ENCODE measurements at regions not wholly inside any gene's neighbourhood (a gene's known extent, or its start where the extent isn't known, plus 50 kb on each side); places are given as distances from the start of the nearest gene placed in this dataset.

DNA sequence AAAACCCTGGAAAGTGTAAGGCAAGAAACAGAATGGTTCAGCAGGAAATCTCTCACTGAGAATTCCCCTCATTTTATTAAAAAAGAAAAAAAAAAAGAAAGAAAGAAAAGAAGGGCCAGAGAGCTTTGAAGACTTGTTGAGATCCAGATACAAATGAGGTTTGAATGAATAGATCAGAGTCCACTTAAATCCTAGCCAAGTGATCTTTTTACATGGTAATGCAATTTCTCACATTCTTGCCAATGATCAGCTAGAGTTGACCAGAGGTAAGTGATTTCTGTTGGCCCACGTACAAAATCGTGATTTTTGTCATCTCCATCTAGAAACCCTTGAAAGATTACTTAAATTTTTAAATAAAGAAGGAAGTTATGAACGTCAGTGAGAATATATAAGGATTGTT lies 261.5 kb upstream of the PCSK5 start:
- Histone ChIP-seq H3K79me1 (ENCODE audit: insufficient read depth, low read depth, low read length, poor library complexity, severe bottlenecking) (no peaks in the 10 kb centered on the region), H4K91ac (ENCODE audit: insufficient read length, low read depth, low read length) (no peak overlapping the region), H2AFZ (ENCODE audit: low read length) (no peak overlapping the region), H2BK20ac (ENCODE audit: low read depth, low read length, poor library complexity, severe bottlenecking) (no peak overlapping the region), H3K79me2 (ENCODE audit: insufficient read depth, low read length) (no peaks in the 10 kb centered on the region), H4K20me1 (ENCODE audit: control insufficient read depth, insufficient read depth, insufficient read length) (no peaks in the 10 kb centered on the region), H2BK15ac (ENCODE audit: low read depth, low read length) (no peak overlapping the region), H2BK120ac (ENCODE audit: low read depth, low read length, poor library complexity, severe bottlenecking) (no peak overlapping the region), H4K8ac (replicated peaks; ENCODE audit: insufficient read length, low read depth, low read length) (no peak overlapping the region), H3K9ac (ENCODE audit: extremely low read depth, insufficient read length, low read length) (no peak overlapping the region), H3T11ph (ENCODE audit: low read length) (no peak overlapping the region), H3K4me1 (ENCODE audit: insufficient read depth, low read length) (no peaks in the 10 kb centered on the region), H3K27ac (ENCODE audit: insufficient read length, low read depth, low read length) (no peak overlapping the region), H3K18ac (ENCODE audit: insufficient read length, low read depth, low read length) (no peak overlapping the region), H3K4me2 (ENCODE audit: insufficient read depth, insufficient read length, low read length) (no peak overlapping the region), H3K14ac (ENCODE audit: insufficient read depth, low read length) (no peak overlapping the region), H2BK12ac (ENCODE audit: insufficient read length, low read depth, low read length) (no peak overlapping the region), H3K9me3 (ENCODE audit: control insufficient read depth, low read depth, low read length) (no peaks in the 10 kb centered on the region), H4K5ac (ENCODE audit: insufficient read length, low read depth, low read length) (no peak overlapping the region), H2BK5ac (ENCODE audit: insufficient read length, low read length) (no peak overlapping the region), H3K27me3 (ENCODE audit: insufficient read depth, low read length) (no peaks in the 10 kb centered on the region), H3K56ac (ENCODE audit: insufficient read length, low read depth, low read length) (no peak overlapping the region), H3K23me2 (ENCODE audit: insufficient read length, low read depth, low read length, poor library complexity, severe bottlenecking) (no peaks in the 10 kb centered on the region), H3K4ac (ENCODE audit: low read depth, low read length) (no peak overlapping the region), H2AK5ac (ENCODE audit: insufficient read length, low read length) (no peak overlapping the region), H3K23ac (ENCODE audit: insufficient read length, low read depth, low read length) (no peak overlapping the region)
- no peak overlapping the region for H3K4me3 Mint-ChIP-seq
- no peak for DNase-seq
- H3K4me1 Mint-ChIP-seq = peaks cover 0 to 6% of the 10 kb centered on the region in 2 experiments; a peak in 2 of 4 replicates
- H3K27ac Mint-ChIP-seq = no peak overlapping the region
- TF ChIP-seq, protein P1, sequence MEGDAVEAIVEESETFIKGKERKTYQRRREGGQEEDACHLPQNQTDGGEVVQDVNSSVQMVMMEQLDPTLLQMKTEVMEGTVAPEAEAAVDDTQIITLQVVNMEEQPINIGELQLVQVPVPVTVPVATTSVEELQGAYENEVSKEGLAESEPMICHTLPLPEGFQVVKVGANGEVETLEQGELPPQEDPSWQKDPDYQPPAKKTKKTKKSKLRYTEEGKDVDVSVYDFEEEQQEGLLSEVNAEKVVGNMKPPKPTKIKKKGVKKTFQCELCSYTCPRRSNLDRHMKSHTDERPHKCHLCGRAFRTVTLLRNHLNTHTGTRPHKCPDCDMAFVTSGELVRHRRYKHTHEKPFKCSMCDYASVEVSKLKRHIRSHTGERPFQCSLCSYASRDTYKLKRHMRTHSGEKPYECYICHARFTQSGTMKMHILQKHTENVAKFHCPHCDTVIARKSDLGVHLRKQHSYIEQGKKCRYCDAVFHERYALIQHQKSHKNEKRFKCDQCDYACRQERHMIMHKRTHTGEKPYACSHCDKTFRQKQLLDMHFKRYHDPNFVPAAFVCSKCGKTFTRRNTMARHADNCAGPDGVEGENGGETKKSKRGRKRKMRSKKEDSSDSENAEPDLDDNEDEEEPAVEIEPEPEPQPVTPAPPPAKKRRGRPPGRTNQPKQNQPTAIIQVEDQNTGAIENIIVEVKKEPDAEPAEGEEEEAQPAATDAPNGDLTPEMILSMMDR (conservative IDR thresholded peaks at IDR 0.05) = no peak
- H3K27me3 Mint-ChIP-seq (ENCODE audit: low read depth) = no peaks in the 10 kb centered on the region
- WGBS (ENCODE audit: extremely low coverage, insufficient read length, low lambda C conversion rate) = 100% methylated on average over 1 of the region's 3 CpGs
- H3K36me3 Mint-ChIP-seq (ENCODE audit: insufficient read depth in 1 of 3, low read depth in 3 of 3) = no peaks in the 10 kb centered on the region
- no peaks in the 10 kb centered on the region; a peak in 1 of 5 replicates for H3K9me3 Mint-ChIP-seq

All from H9 (cell line).